ENCODE measurements at regions not wholly inside any gene's neighbourhood (a gene's known extent, or its start where the extent isn't known, plus 50 kb on each side); places are given as distances from the start of the nearest gene placed in this dataset.
"Not testable (repeated sequence)": the region's sequence is repeated elsewhere in the genome, so short reads cannot be mapped to it uniquely, and the experiment has no call there.

DNA sequence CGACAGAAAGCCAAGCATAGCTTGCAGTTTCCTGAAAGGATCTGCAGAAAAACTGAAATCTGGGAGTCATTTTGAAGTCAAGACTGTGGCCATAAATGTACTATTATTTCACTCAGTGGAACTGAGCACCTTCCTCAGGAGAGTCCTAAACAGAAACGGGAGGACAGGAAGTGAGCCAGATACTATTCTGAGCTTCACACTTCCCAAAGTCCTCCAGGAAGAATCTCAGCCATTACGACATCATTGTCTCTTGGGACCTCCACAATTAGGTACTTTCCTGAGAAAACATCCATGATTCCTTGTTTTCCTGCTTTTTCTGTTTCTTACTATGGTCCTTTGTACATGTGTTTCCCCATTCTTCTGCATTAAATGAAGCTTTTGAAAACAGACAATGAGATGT is 299.2 kb upstream of the USP25 start:
- no peak for DNase-seq (ENCODE audit: low read depth, low spot score)

DNA sequence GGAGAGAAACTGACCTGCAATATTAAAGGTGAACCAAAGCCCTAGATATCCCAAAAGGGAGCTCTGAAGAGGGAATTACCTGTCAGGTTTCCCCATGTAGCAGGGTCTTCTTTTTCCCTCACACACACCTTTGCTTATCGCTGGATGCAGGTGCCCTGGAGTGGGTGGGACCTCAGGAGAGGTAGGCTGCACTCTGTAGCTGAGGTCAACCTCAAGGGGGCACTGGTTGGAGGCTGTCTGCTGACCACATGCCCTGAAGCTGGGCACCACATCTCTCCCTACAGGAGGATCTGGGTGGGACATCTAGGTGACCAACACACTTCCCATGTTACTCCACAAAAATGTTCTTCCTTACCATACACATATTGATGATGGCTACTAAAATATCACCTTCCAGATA is 298.7 kb upstream of the USP25 start:
- no peak for DNase-seq (ENCODE audit: low read depth, low spot score)

DNA sequence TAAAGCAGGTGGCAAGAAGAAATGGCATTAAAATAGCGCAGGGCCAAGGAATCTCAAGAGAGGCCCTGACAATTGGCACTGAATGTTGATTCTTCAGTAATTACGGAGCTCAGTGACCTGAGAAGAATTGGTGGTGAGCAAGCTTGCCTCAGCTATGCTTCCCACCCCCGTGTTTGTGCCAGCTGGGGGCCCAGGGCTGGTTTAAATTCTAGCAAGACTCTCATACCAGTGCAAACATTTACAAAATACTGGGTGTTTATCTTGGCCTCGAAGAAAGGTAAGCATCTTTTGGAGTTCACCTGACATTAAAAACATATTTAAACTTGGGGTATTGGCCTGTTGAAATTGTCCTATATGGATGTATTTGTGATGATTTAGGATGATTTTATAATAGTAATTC is 296.7 kb upstream of the USP25 start:
- no peak for DNase-seq (ENCODE audit: low read depth, low spot score)

DNA sequence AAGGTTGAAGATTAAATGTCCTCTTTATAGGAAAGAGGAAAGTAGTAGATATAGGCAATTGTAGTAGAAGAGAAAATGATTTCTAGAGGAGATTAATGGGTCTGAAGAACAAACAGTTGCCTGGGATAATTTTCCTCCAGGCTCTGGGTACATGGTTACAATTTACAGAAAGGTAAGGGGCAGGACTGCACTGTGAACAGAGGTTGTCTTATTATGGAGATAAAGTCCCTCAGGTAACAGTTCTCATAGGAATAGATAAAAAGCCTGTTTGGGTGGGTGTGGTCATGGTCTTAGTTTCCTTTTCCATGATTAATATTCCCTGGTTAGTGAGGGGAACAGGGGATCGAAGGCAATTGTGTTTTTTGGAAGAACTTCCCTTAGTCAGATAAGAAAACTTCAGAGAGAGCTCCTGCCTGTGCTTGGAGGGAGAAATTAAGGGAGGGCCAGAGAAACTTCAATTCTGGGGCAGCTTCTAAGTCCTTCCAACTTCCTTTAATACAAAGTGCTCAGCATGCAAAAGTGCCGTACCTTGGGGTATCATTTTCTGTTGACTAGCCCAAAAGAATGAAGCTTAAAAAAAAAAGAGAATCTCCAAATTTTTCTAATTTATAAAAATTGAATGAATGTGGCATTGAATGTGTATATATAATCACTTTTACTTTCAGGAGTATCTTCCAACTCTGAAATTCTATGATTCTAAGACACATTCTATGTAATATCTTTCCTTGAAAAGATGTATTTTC is 295.4 kb upstream of the USP25 start:
- DNase-seq (ENCODE audit: low read depth, low spot score): no peak

DNA sequence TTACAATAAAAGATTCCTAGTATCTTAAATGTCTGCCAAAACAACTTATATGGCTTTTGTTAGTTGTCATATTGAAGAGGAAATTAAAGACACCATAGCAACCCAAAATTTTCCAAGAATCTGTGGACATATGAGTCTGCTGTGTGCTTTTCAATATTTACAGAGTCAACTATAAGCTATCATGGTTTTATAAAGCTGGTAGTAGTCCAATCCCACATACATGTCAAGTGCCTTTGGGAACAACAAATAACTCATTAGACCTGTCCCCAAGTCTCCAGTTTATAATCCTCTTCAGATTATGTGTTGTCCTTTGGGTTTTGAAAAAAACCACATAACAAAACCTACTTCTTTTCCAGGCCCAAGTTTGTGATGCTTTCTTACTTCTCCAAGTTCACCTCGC is 293.8 kb upstream of the USP25 start:
- DNase-seq (ENCODE audit: low read depth, low spot score): no peak

DNA sequence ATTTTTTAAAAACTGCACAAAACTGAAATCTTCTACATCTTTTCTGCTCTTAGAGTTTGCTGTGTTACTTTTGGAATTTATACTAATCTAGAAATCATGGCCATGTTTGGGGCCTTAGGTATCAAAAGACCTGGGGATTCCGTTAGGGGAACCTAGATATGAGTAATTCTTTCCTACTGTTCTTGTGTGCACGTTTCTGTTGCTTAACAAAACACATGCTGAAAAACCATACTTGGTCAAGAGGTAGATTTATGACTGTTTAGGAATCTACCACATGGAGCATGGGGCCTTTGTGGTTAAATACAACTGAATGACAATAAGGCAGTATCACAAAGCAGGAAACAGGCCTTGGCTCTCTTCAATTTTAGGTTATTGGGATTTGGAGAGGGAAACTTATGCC is 291.9 kb upstream of the USP25 start:
- no peak for DNase-seq (ENCODE audit: low read depth, low spot score)

DNA sequence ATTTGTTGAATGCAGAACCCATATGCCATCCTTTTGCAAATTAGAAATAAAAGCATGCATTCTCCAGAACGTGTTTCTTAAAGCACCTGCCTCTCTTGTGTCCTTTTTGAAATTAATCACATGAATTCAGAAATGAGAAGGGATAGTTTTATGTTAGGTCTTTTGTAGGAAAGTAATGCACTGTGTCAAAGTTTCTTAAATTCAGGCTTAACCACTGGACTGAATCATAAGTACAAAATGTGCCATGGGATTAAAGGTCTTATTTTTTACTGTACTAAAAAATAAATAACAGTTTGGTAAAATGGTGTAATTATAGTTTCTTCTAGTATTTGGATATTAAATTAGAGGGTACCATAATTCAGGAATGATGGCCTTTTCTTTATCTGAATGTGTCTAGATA is 290.1 kb upstream of the USP25 start:
- no peak for DNase-seq (ENCODE audit: low read depth, low spot score)

DNA sequence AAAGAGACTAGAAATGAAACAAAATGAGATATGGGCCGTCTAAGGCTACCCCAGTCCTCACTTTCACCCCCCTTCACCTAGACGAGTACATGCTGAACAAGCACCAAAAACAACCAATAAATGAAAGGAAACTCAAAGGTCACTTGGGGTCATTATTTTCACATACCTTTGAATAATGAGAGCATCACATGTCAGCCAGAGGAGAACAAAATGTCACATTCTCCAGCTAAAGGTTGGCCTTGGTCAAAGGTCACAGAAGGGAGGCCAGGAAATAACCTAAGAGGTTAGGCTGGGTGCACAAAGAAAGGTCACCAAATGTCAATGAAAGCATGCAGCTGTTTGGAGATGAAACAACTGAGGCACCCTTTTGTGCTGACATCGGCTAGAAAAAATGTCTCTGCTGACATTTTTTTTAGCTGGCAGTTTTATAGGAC is 288.7 kb upstream of the USP25 start:
- no peak for DNase-seq (ENCODE audit: low read depth, low spot score)

DNA sequence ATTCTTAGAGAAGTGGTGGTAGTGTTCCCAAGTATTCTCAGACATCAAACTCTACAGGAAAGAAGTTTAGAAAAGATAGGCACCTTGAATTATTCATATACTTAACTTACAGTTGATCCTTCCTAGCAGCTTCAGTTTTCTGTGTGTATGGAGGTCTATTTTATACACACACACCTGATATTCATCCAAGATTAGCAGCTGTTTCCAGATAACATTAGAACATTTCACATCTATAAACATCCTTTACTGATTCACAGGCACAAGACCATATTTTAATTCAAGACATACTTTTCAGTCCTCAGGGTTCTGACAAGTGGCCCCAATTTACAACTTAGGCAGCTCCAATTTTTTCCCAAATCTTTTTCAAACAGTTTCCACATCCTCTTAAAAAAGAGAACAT is 287.8 kb upstream of the USP25 start:
- DNase-seq (ENCODE audit: low read depth, low spot score): no peak

DNA sequence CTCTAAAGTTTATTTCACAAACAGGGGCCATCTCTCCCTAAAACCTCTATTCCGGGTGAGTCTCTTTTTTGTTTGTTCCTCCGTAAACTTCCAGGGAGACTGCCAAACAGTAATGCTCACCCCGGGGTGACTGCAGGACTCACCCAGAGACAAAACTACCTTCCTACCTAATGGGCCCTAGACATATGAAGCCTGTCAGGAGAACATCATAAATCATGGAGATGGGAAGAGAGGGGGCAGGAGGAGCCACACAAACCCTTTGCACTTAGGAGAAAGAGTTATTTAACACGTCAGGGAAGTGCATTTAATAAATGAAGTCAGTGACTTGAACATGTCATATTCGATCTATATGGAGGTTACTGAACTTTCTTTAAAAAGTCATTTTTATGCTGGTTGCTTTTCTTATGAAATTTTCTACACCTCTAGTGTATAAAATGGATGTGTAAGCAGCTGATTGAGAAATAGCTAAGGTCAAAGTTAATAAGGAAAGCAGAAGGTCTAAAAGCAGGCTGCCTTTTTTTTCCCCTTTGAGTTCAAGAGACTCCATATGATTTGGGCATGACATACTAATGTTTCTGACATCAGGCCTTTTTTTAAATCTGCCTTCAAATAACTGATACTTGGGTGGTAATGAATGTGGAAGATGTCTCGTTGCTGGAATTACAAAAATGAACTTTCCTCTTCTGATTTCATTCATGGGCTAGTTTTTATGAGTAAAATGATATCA is 286.9 kb upstream of the USP25 start:
- no peak for DNase-seq (ENCODE audit: low read depth, low spot score)

DNA sequence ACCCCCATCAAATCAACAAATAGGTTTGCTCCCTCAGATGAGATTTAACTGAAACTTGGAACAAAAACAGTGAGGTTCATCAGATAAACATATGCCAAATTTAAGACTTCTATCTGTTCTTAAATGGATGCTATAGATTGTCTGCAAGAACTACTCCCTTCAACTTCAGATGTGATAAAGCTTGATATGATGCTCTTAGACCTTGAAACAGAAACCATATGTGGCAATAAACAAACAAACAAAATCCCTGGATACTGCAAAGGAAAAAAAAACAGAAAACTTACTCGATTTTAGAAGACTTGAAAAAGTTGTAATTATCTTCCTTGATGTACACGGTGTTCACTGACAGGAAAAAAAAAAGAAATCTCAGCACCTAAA is 286.1 kb upstream of the USP25 start:
- no peak for DNase-seq (ENCODE audit: low read depth, low spot score)

DNA sequence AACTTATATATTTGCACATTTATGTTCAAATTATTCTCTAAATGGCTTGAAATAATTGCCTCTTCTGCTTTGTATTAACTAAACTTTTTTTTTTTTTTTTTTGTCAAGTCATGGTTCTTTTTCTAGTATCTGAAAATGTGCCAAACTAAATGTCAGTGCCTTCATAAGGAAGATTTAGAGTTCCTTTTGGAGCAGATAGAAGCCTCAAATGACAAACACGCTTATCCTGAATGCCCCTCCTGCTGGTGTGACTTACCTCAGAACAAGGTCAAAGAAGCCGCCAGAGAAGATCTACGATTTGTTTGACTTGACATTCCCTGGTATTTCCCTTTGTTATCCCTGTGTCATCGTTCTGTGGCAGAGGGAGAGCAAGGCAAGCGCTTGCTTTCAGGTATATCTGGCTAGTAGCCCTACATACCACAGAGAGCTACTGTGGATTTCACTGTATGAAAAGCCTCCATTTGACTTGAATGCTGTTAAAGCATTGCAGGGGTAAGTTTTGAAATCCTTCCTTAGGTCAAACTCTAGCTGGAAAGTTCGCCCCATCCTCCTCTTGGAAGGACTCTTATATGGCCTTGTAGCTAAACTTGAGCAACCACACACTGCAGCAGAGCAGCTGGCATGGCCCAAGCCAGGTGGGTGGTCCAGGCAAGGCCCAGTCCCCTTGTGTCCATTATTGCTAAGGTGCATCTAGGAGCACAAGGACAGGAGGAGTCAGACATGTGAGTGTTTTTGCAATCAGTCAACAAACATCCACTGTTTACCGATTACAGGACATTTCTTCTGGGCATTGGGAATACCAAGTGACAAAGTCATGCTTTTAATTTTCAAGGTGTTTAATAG is 285.4 kb upstream of the USP25 start:
- no peak for DNase-seq (ENCODE audit: low read depth, low spot score)

DNA sequence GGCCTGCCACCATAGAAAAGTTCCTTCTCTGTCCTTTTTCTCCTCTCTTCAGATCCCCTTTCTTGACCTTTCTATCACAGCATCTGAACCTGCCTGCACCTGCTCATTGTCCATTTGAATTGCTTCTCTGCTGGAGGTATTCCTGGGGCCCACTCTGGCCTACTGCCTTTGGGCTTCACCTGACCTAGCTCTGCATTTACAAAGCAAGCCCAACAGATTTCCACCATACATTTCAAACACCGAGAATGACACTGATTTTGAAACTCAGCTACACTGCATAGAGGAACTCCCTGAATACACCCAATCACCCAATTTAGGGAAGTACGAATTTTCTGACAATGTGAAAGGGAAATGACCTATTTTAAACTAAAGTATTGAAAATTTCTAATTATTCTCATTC is 284.5 kb upstream of the USP25 start:
- DNase-seq (ENCODE audit: low read depth, low spot score): no peak

DNA sequence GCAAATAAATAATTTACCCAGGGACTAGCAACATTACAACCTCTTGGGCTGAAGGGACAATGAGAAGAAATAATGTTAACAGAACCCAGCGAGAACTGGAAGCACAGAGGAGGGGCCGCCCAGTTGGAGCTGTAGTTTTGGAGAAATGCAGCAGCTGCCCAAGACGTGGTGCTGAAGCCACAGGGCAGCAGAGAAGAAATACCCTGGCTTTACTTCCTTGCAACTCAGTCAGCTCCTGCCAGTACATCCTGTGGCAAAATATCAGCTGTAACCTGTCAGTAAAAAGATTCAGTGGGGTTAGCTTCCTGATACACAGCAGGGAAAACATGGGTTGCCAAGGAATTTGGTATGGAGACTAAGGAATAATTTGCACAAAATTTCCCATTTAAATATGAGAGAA is 283.6 kb upstream of the USP25 start:
- DNase-seq (ENCODE audit: low read depth, low spot score): no peak

DNA sequence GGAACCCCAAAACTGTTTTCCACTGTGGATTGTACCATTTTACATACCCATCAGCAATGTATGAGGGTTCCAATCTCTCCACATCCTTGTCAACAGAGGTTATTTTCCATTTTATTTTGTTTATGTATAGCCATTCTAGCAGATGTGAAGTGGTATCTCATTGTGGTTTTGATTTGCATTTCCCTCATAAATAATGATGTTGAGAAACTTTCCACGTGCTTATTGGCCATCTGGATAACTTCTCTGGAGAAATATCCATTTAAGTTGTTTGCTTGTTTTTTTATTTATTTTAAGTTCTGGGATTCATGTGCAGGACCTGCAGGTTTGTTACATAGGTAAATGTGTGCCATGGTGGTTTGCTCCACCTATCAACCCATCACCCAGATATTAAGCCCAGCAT is 280.2 kb upstream of the USP25 start:
- no peak for DNase-seq (ENCODE audit: low read depth, low spot score)

DNA sequence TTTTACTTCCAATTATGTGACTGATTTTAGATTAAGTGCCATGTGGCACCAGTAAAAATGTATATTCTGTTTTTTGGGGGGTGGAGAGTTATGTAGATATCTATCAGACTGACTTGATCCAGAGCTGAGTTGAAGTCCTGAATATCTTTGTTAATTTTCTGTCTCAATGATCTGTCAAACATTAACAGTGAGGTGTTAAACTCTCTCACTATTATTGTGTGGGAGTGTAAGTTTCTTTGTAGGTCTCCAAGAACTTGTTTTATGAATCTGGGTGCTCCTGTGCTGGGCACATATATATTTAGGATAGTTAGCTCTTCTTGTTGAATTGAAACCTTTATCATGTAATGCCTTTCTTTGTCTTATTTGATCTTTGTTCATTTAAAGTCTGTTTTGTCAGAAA is 276.5 kb upstream of the USP25 start:
- DNase-seq (ENCODE audit: low read depth, low spot score): no peak

DNA sequence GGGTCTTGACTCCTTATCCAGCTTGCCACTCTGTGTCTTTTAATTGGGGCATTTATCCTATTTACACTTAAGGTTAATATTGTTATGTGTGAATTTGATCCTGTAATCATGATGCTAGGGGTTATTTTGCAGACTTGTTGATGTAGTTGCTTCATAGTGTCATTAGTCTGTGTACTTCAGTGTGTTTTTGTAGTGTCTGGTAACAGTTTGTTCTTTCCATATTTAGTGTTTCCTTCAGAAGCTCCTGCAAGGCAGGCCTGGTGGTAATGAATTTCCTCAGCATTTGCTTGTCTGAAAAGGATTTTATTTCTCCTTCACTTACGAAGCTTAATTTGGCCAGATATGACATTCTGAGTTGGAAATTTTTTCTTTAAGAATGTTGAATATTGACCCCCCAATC is 276.0 kb upstream of the USP25 start:
- not testable (repeated sequence) for DNase-seq (ENCODE audit: low read depth, low spot score)

DNA sequence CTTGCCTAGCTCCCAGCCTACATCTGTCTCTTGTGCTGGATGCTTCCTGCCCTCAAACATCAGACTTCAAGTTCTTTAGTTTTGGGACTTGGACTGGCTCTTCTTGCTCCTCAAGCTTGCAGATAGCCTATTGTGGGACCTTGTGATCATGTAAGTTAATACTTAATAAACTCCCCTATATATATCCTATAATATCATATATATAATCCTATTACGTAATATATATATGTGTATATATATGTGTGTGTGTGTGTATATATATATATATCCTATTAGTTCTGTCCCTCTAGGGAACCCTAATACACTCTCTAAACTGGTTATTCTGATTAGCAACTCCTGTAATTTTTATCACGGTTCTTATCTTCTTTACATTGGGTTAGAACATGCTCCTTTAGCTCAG is 274.9 kb upstream of the USP25 start:
- DNase-seq (ENCODE audit: low read depth, low spot score): not testable (repeated sequence)

DNA sequence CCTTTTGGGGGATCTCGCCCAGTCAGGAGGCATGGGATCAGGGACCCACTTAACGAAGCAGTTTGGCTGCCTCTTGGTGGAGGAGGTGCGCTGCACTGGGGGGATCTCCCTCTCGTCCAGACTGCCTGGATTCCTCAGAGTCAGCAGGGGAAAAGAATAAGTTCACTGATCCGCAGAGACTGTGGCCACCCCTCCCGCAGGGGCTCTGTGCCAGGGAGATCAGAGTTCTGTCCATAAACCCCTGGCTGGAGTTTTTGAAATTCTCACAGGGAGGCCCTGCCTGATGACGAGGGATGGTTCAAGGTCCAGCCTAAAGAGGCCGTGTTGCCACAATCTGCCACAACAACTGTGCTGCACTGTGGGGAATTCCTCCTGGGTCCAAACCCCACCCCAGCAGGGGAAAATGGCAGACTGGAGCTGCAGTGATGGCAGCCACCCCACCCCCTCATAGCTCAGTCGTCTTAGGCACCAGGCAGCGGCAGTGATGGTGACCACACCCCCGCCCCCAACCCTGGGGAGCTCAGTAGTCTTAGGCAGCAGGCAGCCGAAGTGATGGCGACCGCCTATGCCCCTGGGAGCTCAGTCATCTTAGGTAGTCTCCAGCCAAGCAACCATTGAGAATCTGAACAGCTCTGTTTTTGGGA is 273.8 kb upstream of the USP25 start:
- no peak for DNase-seq (ENCODE audit: low read depth, low spot score)

DNA sequence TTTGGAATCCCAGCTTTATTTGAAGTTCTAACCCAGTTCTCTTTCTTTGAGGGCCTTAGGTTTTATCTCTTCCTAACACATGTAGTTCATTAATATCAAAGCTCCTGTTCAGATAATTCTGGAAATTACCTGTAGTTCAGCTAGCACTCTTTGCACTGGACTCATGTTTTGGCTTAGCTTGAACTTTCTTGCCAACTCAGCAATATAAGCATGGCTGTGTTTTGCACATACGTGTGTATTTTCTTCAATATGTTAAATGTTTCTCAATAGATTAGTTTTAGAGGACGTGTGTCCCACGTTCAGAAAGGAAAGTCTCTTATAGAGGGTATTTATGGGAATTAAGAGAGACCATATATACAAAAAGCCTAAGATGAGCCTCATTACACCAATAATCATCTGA is 271.8 kb upstream of the USP25 start:
- DNase-seq (ENCODE audit: low read depth, low spot score): no peak

DNA sequence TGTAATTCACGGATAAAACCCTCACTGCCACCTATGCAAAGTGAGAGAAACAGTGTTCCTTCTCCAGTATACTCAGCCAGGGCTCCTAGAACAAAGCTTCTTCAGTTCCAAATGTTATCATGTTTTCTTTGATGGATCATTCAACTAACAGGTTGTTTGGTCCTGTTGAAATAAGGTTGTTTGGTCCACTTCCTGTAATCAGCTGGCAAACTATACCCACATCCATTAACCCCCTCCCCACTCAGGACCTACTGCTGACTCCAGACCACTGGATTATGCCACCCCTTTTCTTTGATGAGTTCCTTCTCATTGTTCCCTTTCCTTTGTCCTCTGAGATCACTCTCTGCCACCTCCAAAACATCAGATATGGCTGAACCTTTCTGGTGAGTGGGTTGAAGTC is 267.7 kb upstream of the USP25 start:
- no peak for DNase-seq (ENCODE audit: low read depth, low spot score)

DNA sequence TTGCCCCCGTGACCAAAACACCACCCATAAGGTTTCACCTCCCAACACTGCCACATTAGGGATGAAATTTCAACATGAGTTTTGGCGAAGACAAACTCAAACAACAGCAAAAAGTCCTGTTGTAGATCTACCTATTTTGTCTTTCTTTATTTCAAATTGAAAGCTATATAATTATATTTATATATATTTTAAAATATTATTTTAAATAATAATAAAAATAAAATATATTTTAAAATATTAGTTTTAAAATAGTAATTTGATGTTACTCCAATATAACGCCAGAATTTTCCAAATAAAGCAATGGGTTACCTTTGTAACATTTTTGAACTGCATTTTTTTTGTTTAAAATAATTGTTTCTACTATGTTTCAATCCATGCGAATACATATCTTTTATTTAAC is 263.5 kb upstream of the USP25 start:
- DNase-seq (ENCODE audit: low read depth, low spot score): no peak
